ENCODE measurements at regions not wholly inside any gene's neighbourhood (a gene's known extent, or its start where the extent isn't known, plus 50 kb on each side); places are given as distances from the start of the nearest gene placed in this dataset.

DNA sequence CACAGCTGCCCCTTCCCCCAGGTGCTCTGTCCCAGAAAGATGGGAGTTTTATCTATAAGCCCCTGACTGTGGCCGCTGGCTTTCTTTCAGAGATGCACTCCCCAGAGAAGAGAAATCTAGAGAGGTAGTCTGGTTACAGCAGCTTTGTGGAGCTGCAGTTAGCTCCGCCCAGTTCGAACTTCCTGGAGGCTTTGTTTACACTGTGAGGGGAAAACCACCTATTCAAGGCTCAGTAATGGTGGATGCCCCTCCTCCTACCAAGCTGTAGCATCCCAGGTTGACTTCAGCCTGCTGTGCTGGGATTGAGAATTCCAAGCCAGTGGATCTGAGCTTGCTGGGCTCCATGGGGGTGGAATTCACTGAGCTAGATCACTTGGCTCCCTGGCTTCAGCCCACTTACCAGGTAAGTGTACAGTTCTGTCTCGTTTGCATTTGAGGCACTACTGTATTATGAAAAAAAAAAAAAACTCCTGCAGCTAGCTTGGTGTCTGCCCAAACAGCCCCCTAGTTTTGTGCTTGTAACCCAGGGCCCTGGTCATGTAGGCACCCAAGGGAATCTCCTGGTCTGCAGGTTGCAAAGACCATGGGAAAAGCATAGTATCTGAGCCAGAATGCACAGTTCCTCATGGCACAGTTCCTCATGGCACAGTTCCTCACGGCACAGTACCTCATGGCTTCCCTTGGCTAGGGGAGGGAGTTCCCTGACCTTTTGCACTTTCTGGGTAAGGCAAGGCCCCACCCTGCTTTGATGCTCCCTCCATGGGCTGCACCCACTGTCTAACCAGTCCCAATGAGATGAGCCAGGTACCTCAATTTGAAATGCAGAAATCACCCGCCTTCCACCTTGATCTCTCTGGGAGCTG, 275.0 kb downstream of the CENPW start:
- ChIA-PET CTCF (no interaction called here), POLR2A (ENCODE audit: unreplicated experiment) (no interaction called here)
- dilution Hi-C loops (cut with HindIII; ENCODE audit: low sequenced_read_pairs, unreplicated experiment): no loop called here
- H3K36me3 ChIP-seq (ENCODE audit: control insufficient read depth, insufficient read depth, low read length): no peaks in the 10 kb centered on the region
- DNase-seq (no peak), ATAC-seq (ENCODE audit: low read depth) (no peak)
- no TSS peak for BruUV-seq (replicated peaks)
- H2AK5ac ChIP-seq (ENCODE audit: low read depth, low read length): no peak overlapping the region
- no peak overlapping the region for H3K9ac ChIP-seq (ENCODE audit: low read depth, low read length)
- H2AFZ ChIP-seq (replicated peaks; ENCODE audit: low read length, poor library complexity): no peak overlapping the region
- no peak overlapping the region for H3K27ac ChIP-seq (ENCODE audit: insufficient read depth, low read length)
- no peak overlapping the region for H3K56ac ChIP-seq (ENCODE audit: extremely low read depth, insufficient read depth, low read length)
- no peaks in the 10 kb centered on the region for H3K4me1 ChIP-seq (ENCODE audit: control insufficient read depth, insufficient read depth, low read length)
- H3K9me3 ChIP-seq (ENCODE audit: control insufficient read depth, insufficient read depth, low read length): no peaks in the 10 kb centered on the region
- no peak overlapping the region for H3K14ac ChIP-seq (replicated peaks; ENCODE audit: low read depth, low read length)
- no peak overlapping the region for H4K8ac ChIP-seq (ENCODE audit: low read depth in 2 of 2, low read length in 2 of 2)
- no peak overlapping the region for H4K91ac ChIP-seq (ENCODE audit: insufficient read depth, low read depth, low read length)
- no peaks in the 10 kb centered on the region for H3K27me3 ChIP-seq (ENCODE audit: control insufficient read depth, insufficient read depth, low read length)
- H4K20me1 ChIP-seq (ENCODE audit: insufficient read depth, low read length): no peaks in the 10 kb centered on the region
- H2BK5ac ChIP-seq (ENCODE audit: low read depth, low read length, poor library complexity, severe bottlenecking): no peak overlapping the region
- H3K4me3 ChIP-seq (ENCODE audit: insufficient read depth, low read depth, low read length): no peak overlapping the region
- no peaks in the 10 kb centered on the region for H3K9me1 ChIP-seq (ENCODE audit: insufficient read depth, low read length)
- H4K5ac ChIP-seq (ENCODE audit: low read depth, low read length): no peak overlapping the region
- no CpG with 5 or more reads among the region's 6 CpGs for WGBS, 2 experiments (ENCODE audit: extremely low coverage in 2 of 2, insufficient read length in 1 of 2)
- H2BK20ac ChIP-seq (ENCODE audit: low read depth, low read length): no peak overlapping the region
- no peak overlapping the region for H2BK15ac ChIP-seq (ENCODE audit: low read depth, low read length)
- TF ChIP-seq SMC3 (IDR thresholded peaks at IDR 0.05; ENCODE audit: low read depth, low read length): no peak
- no peak for TF ChIP-seq MAZ (IDR thresholded peaks at IDR 0.05; ENCODE audit: borderline replicate concordance, low read depth, low read length)
- no peak for TF ChIP-seq CEBPB (IDR thresholded peaks at IDR 0.05; ENCODE audit: low read depth, low read length)
- TF ChIP-seq RCOR1 (IDR thresholded peaks at IDR 0.05; ENCODE audit: insufficient replicate concordance, low read length): no peak
- no peak for TF ChIP-seq MAFK (IDR thresholded peaks at IDR 0.05; ENCODE audit: low read depth, low read length)
- H3K79me1 ChIP-seq (ENCODE audit: low read depth in 1 of 2, low read length in 2 of 2): no peaks in the 10 kb centered on the region
- in situ Hi-C loops (cut with MboI; ENCODE audit: low sequenced_read_pairs): no loop called here
- no peak overlapping the region for H3K4me2 ChIP-seq (ENCODE audit: low read depth, low read length)
- H2BK120ac ChIP-seq (ENCODE audit: low read depth, low read length): no peak overlapping the region
- no peak overlapping the region for H3K18ac ChIP-seq (ENCODE audit: low read depth, low read length)
- H3K4ac ChIP-seq (ENCODE audit: low read depth, low read length): no peak overlapping the region
- H2AK9ac ChIP-seq (replicated peaks; ENCODE audit: low read depth, low read length, poor library complexity): no peak overlapping the region
- H3K23ac ChIP-seq (ENCODE audit: low read depth, low read length): no peak overlapping the region
- intact Hi-C loops (cut with micrococcal nuclease): no loop called here
